Esophagus squamous epithelium (tissue), 5 donors: ENCODE measurements at regions not wholly inside any gene's neighbourhood (a gene's known extent, or its start where the extent isn't known, plus 50 kb on each side); places are given as distances from the start of the nearest gene placed in this dataset.

Experiments used
- DNase-seq: peaks from one replicate; lab custom pipeline; 2025; lab: John Stamatoyannopoulos, UW
- H3K27ac ChIP-seq, 4 donors: fragments of 200-600 bp; sonication (generic); one replicate each; pipeline ENCODE4 v1.5.1; 2016 to 2019; ENCODE audit warnings: mild to moderate bottlenecking in 1 of 4
- H3K27me3 ChIP-seq, 4 donors: fragments of 200-600 bp; sonication (generic); 1 replicate in 3 of 4; 2 replicates in 1 of 4; pipeline versions ENCODE4 v1.5.1 to v1.6.0; 2017 to 2021; ENCODE audit warnings: antibody characterized with exemption in 1 of 4
- H3K36me3 ChIP-seq, 3 donors: fragments of 200-600 bp; sonication (generic); one replicate each; pipeline ENCODE4 v1.5.1; 2016 to 2019
- H3K4me1 ChIP-seq, 3 donors: fragments of 200-600 bp; sonication (generic); one replicate each; pipeline ENCODE4 v1.5.1; 2017 to 2019
- H3K4me3 ChIP-seq, 4 donors: fragments of 200-600 bp; sonication (generic); 1 replicate in 3 of 4; 2 replicates in 1 of 4; pipeline ENCODE4 v1.5.1; 2016 to 2019; ENCODE audit warnings: mild to moderate bottlenecking in 2 of 4, moderate library complexity in 1 of 4
- H3K9me3 ChIP-seq, 3 donors: fragments of 200-600 bp; sonication (generic); one replicate each; pipeline ENCODE4 v1.5.1; 2016 to 2019
- POLR2A ChIP-seq, 4 donors: fragments of 450-650 bp; IDR thresholded peaks; one replicate each; pipeline ENCODE4 v1.6.1; 2017; ENCODE audit warnings: antibody characterized with exemption in 4 of 4, mild to moderate bottlenecking in 4 of 4, moderate library complexity in 3 of 4
- WGBS, 2 donors: methylation state at CpG; one replicate each; pipeline ENCODE4 v1.1.5; 2018; 5-methylcytosine and 5-hydroxymethylcytosine counted together
- intact Hi-C: fragments of 100-400 bp; cut with DNase I; formaldehyde crosslinking; loops from one replicate; pipeline ENCODE4 v1.15.0; 2022
- TF ChIP-seq, protein P1 (sequence below), 6 experiments: fragments of 450-650 bp in 4 of 6; fragments of 200-600 bp in 2 of 6; sonication (generic) in 2 of 6; IDR thresholded peaks; one replicate each; pipeline ENCODE4 v1.5.1; 2016 to 2019; ENCODE audit warnings: antibody characterized with exemption in 6 of 6, mild to moderate bottlenecking in 4 of 6, moderate library complexity in 4 of 6
- donor health status: DM: yes; HTN: yes; CAD: no.

GRCh38 chr17:56658648-56659047, 65.1 kb downstream of the NOG start:
- Histone ChIP-seq H3K9me3 (peaks cover 0 to 5% (median 0%) of the 10 kb centered on the region in 3 donors), H3K27me3 (peaks cover 0 to 12% (median 0%) of the 10 kb centered on the region in 4 donors), H3K4me1 (no peaks in the 10 kb centered on the region), H3K27ac (no peak overlapping the region), H3K36me3 (no peaks in the 10 kb centered on the region), H3K4me3 (no peak overlapping the region)
- no peak for DNase-seq
- 91% methylated on average over 5 of the region's 5 CpGs for WGBS, 2 donors
- intact Hi-C loops: no loop called here
- TF ChIP-seq, protein P1, sequence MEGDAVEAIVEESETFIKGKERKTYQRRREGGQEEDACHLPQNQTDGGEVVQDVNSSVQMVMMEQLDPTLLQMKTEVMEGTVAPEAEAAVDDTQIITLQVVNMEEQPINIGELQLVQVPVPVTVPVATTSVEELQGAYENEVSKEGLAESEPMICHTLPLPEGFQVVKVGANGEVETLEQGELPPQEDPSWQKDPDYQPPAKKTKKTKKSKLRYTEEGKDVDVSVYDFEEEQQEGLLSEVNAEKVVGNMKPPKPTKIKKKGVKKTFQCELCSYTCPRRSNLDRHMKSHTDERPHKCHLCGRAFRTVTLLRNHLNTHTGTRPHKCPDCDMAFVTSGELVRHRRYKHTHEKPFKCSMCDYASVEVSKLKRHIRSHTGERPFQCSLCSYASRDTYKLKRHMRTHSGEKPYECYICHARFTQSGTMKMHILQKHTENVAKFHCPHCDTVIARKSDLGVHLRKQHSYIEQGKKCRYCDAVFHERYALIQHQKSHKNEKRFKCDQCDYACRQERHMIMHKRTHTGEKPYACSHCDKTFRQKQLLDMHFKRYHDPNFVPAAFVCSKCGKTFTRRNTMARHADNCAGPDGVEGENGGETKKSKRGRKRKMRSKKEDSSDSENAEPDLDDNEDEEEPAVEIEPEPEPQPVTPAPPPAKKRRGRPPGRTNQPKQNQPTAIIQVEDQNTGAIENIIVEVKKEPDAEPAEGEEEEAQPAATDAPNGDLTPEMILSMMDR (IDR thresholded peaks at IDR 0.05): no peak
- no peak for TF ChIP-seq POLR2A (IDR thresholded peaks at IDR 0.05)

- H3K36me3 ChIP-seq: no peaks in the 10 kb centered on the region
- H3K4me1 ChIP-seq: no peaks in the 10 kb centered on the region
- peaks cover 0 to 5% (median 0%) of the 10 kb centered on the region in 3 donors for H3K9me3 ChIP-seq
- TF ChIP-seq, protein P1 (IDR thresholded peaks at IDR 0.05): no peak
- no peak for TF ChIP-seq POLR2A (IDR thresholded peaks at IDR 0.05)
- H3K27me3 ChIP-seq: peaks cover 0 to 18% (median 0%) of the 10 kb centered on the region in 4 donors
- no peak for DNase-seq
- intact Hi-C loops: no loop called here
- no peak overlapping the region for H3K27ac ChIP-seq
- no peak overlapping the region for H3K4me3 ChIP-seq
Measured at GRCh38 chr17:56659622-56660021, 66.1 kb downstream of the NOG start.

- intact Hi-C loops: no loop called here
Measured at GRCh38 chr17:56661906-56662305, 68.4 kb downstream of the NOG start.

GRCh38 chr17:56665864-56666263, 72.4 kb downstream of the NOG start:
- H3K9me3 ChIP-seq: no peaks in the 10 kb centered on the region
- TF ChIP-seq, protein P1 (IDR thresholded peaks at IDR 0.05): no peak
- no peak for TF ChIP-seq POLR2A (IDR thresholded peaks at IDR 0.05)
- DNase-seq: no peak
- no peaks in the 10 kb centered on the region for H3K36me3 ChIP-seq
- no peak overlapping the region for H3K27ac ChIP-seq
- peaks cover 0 to 34% (median 0%) of the 10 kb centered on the region in 4 donors for H3K27me3 ChIP-seq
- 51 to 59% methylated on average over 5 of the region's 6 CpGs for WGBS, 2 donors
- no peak overlapping the region for H3K4me3 ChIP-seq
- H3K4me1 ChIP-seq: no peaks in the 10 kb centered on the region
- intact Hi-C loops: no loop called here

More at GRCh38 chr17:56661906-56662305, 68.4 kb downstream of the NOG start:
- no peak for TF ChIP-seq POLR2A (IDR thresholded peaks at IDR 0.05)
- TF ChIP-seq, protein P1 (IDR thresholded peaks at IDR 0.05): no peak
- H3K9me3 ChIP-seq: no peaks in the 10 kb centered on the region
- H3K27me3 ChIP-seq: peaks cover 0 to 26% (median 0%) of the 10 kb centered on the region in 4 donors
- no peak overlapping the region for H3K4me3 ChIP-seq
- DNase-seq: no peak
- 69 to 73% methylated on average over 4 to 5 of the region's 5 CpGs for WGBS, 2 donors
- H3K36me3 ChIP-seq: no peaks in the 10 kb centered on the region
- no peak overlapping the region for H3K27ac ChIP-seq
- H3K4me1 ChIP-seq: no peaks in the 10 kb centered on the region

DNA sequence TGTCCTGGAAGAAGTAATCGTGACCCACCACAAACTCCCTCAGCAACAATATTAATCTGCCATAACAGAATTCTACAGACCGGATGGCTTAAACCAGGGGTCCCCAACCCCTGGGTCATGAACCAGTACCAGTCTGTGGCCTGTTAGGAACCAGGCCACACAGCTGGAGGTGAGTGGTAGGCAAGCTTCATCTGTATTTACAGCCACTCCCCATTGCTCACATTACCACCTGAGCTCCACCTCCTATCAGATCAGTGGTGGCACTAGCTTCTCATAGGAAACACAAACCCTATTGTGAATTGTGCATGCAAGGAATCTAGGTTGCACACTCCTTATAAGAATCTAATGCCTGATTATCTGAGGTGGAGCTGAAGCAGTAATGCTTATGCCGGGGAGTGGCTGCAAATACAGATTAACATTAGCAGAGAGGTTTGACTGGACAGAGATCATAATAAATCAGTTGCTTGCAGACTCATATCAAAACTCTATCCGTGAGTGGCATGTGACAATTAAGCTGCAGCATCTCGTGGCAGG, 74.5 kb downstream of the NOG start:
- H3K4me1 ChIP-seq: no peaks in the 10 kb centered on the region
- no peak overlapping the region for H3K27ac ChIP-seq
- H3K36me3 ChIP-seq: no peaks in the 10 kb centered on the region
- peaks cover 0 to 34% (median 0%) of the 10 kb centered on the region in 4 donors for H3K27me3 ChIP-seq
- no peak overlapping the region for H3K4me3 ChIP-seq
- no peak for TF ChIP-seq POLR2A (IDR thresholded peaks at IDR 0.05)
- TF ChIP-seq, protein P1 (IDR thresholded peaks at IDR 0.05): no peak
- DNase-seq: no peak
- H3K9me3 ChIP-seq: no peaks in the 10 kb centered on the region
- 66% methylated on average over 5 of the region's 5 CpGs for WGBS, 2 donors
- intact Hi-C loops: no loop called here
